Endothelial cell (in vitro differentiated cells): ENCODE measurements at regions not wholly inside any gene's neighbourhood (a gene's known extent, or its start where the extent isn't known, plus 50 kb on each side); places are given as distances from the start of the nearest gene placed in this dataset.

Experiments used
- DNase-seq: peaks from one replicate; pipeline ENCODE4 v3.0.0; 2021; ENCODE audit warnings: low spot score
- H3K27ac Mint-ChIP-seq: one replicate; pipeline ENCODE4 v1.8.0; 2021; ENCODE audit warnings: mixed read lengths, inconsistent platforms; ENCODE audit not compliant: unreplicated experiment
- H3K27me3 Mint-ChIP-seq: one replicate; pipeline ENCODE4 v1.8.0; 2021; ENCODE audit warnings: mild to moderate bottlenecking, moderate library complexity, mixed read lengths, inconsistent platforms; ENCODE audit not compliant: unreplicated experiment
- H3K36me3 Mint-ChIP-seq: one replicate; pipeline ENCODE4 v1.8.0; 2021; ENCODE audit warnings: mild to moderate bottlenecking, low read depth, mixed read lengths, inconsistent platforms; ENCODE audit not compliant: unreplicated experiment
- H3K4me1 Mint-ChIP-seq: one replicate; pipeline ENCODE4 v1.8.0; 2021; ENCODE audit warnings: mild to moderate bottlenecking, mixed read lengths, inconsistent platforms; ENCODE audit not compliant: unreplicated experiment
- H3K4me3 Mint-ChIP-seq: one replicate; pipeline ENCODE4 v1.8.0; 2021; ENCODE audit warnings: mild to moderate bottlenecking, mixed read lengths, inconsistent platforms; ENCODE audit not compliant: unreplicated experiment
- H3K9me3 Mint-ChIP-seq: one replicate; pipeline ENCODE4 v1.8.0; 2021; ENCODE audit warnings: mixed read lengths, inconsistent platforms; ENCODE audit not compliant: unreplicated experiment
- TF ChIP-seq, protein P1 (sequence below): fragments of 200-600 bp; sonication (generic); IDR thresholded peaks from one replicate; pipeline ENCODE4 v1.5.0; 2021; ENCODE audit warnings: antibody characterized with exemption; ENCODE audit not compliant: unreplicated experiment

DNA sequence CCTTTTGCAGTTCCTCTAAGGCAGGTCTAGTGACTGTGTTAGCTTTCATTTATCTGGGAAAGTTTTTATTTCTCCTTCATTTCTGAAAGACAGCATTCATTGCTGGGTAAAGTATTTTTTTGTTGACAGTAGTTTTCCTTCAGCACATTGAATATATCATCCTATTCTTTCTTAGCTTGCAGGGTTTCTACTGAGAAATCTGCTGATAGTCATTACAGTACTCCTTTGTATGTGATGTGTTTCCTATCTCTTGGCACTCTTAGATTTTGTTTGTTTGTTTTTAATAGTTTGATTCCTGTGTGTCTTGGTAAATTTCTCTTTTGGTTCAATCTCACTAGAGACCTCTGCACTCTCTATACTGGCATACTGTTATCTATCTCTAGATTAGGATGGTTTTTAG lies 1667.9 kb downstream of the SLITRK1 start:
- TF ChIP-seq, protein P1, sequence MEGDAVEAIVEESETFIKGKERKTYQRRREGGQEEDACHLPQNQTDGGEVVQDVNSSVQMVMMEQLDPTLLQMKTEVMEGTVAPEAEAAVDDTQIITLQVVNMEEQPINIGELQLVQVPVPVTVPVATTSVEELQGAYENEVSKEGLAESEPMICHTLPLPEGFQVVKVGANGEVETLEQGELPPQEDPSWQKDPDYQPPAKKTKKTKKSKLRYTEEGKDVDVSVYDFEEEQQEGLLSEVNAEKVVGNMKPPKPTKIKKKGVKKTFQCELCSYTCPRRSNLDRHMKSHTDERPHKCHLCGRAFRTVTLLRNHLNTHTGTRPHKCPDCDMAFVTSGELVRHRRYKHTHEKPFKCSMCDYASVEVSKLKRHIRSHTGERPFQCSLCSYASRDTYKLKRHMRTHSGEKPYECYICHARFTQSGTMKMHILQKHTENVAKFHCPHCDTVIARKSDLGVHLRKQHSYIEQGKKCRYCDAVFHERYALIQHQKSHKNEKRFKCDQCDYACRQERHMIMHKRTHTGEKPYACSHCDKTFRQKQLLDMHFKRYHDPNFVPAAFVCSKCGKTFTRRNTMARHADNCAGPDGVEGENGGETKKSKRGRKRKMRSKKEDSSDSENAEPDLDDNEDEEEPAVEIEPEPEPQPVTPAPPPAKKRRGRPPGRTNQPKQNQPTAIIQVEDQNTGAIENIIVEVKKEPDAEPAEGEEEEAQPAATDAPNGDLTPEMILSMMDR: no peak
- Mint-ChIP-seq H3K27me3 (no peaks in the 10 kb centered on the region), H3K4me1 (no peaks in the 10 kb centered on the region), H3K9me3 (no peaks in the 10 kb centered on the region), H3K27ac (no peak overlapping the region), H3K4me3 (no peak overlapping the region), H3K36me3 (no peaks in the 10 kb centered on the region)
- no peak for DNase-seq

DNA sequence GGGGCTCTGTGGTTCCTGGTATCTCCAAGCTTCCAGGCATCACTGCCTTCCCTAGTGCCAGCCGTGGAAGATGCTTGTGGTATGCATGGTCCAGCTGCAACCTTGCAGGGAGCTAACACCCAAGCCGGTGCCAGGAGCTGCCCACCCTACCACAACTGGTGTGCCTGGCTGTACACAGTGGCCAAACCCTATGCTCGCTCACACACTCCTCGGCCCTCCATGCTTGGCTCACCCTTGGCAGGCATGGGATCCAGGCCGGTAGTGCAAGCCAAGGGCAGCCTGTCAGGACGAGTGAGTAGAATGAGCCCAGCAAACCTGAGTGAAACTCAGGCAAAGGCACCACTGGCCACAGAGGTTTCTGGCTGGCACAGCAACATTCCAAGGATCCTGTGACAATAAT lies 1676.0 kb downstream of the SLITRK1 start:
- Mint-ChIP-seq H3K27ac (no peak overlapping the region), H3K27me3 (peaks cover 3% of the 10 kb centered on the region), H3K36me3 (no peaks in the 10 kb centered on the region), H3K4me1 (no peaks in the 10 kb centered on the region), H3K9me3 (no peaks in the 10 kb centered on the region), H3K4me3 (no peak overlapping the region)
- DNase-seq: no peak
- TF ChIP-seq, protein P1: no peak

GRCh38 chr13:82202398-82202797 lies 1679.9 kb downstream of the SLITRK1 start:
- no peaks in the 10 kb centered on the region for H3K9me3 Mint-ChIP-seq
- H3K4me1 Mint-ChIP-seq: no peaks in the 10 kb centered on the region
- TF ChIP-seq, protein P1: no peak
- no peaks in the 10 kb centered on the region for H3K36me3 Mint-ChIP-seq
- H3K27ac Mint-ChIP-seq: no peak overlapping the region
- no peak overlapping the region for H3K4me3 Mint-ChIP-seq
- peaks cover 3% of the 10 kb centered on the region for H3K27me3 Mint-ChIP-seq
- no peak for DNase-seq

DNA sequence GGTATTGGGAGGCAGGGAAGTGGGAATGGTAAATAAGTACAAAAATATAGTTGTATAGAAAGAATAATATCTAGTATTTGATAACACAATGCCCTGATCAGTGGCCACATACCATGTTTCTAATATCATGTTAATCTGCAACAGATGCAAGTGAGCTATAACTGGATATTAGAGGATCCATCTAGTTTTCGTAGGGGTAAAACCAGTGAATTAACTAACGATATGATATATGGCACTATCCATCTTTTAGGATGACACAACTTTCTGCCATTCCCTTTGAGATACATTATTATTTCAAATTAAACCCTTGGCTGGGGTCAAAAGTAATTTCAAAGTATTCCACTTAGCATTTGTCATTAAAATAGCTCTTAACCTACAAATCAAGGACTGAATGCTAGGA lies 1686.2 kb downstream of the SLITRK1 start:
- Mint-ChIP-seq H3K9me3 (no peaks in the 10 kb centered on the region), H3K27ac (no peak overlapping the region), H3K27me3 (no peaks in the 10 kb centered on the region), H3K4me3 (no peak overlapping the region), H3K4me1 (no peaks in the 10 kb centered on the region), H3K36me3 (no peaks in the 10 kb centered on the region)
- TF ChIP-seq, protein P1: no peak
- DNase-seq: no peak

- H3K36me3 Mint-ChIP-seq: no peaks in the 10 kb centered on the region
- no peak overlapping the region for H3K4me3 Mint-ChIP-seq
- H3K9me3 Mint-ChIP-seq: no peaks in the 10 kb centered on the region
- no peak for DNase-seq
- no peak overlapping the region for H3K27ac Mint-ChIP-seq
- H3K4me1 Mint-ChIP-seq: no peaks in the 10 kb centered on the region
- no peaks in the 10 kb centered on the region for H3K27me3 Mint-ChIP-seq
- TF ChIP-seq, protein P1: no peak
These were observed 1695.0 kb downstream of the SLITRK1 start for GRCh38 chr13:82187227-82187626.
